Endothelial cell of umbilical vein (primary cell): ENCODE measurements at regions not wholly inside any gene's neighbourhood (a gene's known extent, or its start where the extent isn't known, plus 50 kb on each side); places are given as distances from the start of the nearest gene placed in this dataset.

Experiments used
- BruUV-seq: library from RNA; stranded (reverse); fragments of 400-500 nt; replicated peaks from 2 replicates; lab custom pipeline; 2021; lab: Mats Ljungman, UMichigan
- CTCF ChIA-PET: fragments of 300-600, 350-600 bp; sonication (Branson Sonifier 250); formaldehyde crosslinking; loops from one replicate; lab custom pipeline; 2021; ENCODE audit warnings: antibody characterized with exemption, inconsistent platforms; lab: Charles Lee
- POLR2A ChIA-PET: fragments of 300-600, 350-600 bp; sonication (Branson Sonifier 250); formaldehyde crosslinking; loops from one replicate; lab custom pipeline; 2021; ENCODE audit warnings: antibody characterized with exemption, inconsistent platforms; lab: Charles Lee
- DNase-seq: peaks from one replicate; pipeline ENCODE4 v3.0.0-alpha.2; 2011; ENCODE audit warnings: low read depth, low spot score
- FAIRE-seq: peaks from 2 replicates; lab custom pipeline; 2011; peaks lifted over from hg19 to GRCh38; lab: Jason Lieb, UNC
- H2AFZ ChIP-seq: 2 replicates; pipeline ENCODE4 v1.6.0; 2012; ENCODE audit warnings: low read depth, low read length, control low read depth, inconsistent platforms
- H3K27ac ChIP-seq: 2 replicates; pipeline ENCODE4 v1.5.1; 2011; ENCODE audit warnings: low read depth, mild to moderate bottlenecking, control low read depth, low read length, moderate library complexity; ENCODE audit not compliant: insufficient read depth
- H3K27me3 ChIP-seq, 2 experiments: 2 replicates each; pipeline versions ENCODE4 v1.6.0 to v1.6.1; 2011; ENCODE audit warnings: low read length in 2 of 2, mixed read lengths in 1 of 2; ENCODE audit not compliant: control insufficient read depth in 2 of 2, insufficient read depth in 2 of 2
- H3K36me3 ChIP-seq, 2 experiments: 2 replicates in 1 of 2; 3 replicates in 1 of 2; pipeline ENCODE4 v1.5.1; 2011; ENCODE audit warnings: low read length in 2 of 2, mild to moderate bottlenecking in 1 of 2, moderate library complexity in 1 of 2; ENCODE audit not compliant: control insufficient read depth in 2 of 2, insufficient read depth in 2 of 2; ENCODE audit errors: extremely low read depth in 1 of 2
- H3K4me1 ChIP-seq: 3 replicates; pipeline ENCODE4 v1.5.1; 2011; ENCODE audit warnings: mild to moderate bottlenecking, low read length; ENCODE audit not compliant: control insufficient read depth, insufficient read depth; ENCODE audit errors: extremely low read depth
- H3K4me2 ChIP-seq: 2 replicates; pipeline ENCODE4 v1.6.1; 2011; ENCODE audit warnings: low read length, control low read depth, mixed read lengths; ENCODE audit not compliant: insufficient read depth
- H3K4me3 ChIP-seq, 3 experiments: fragments of 200-600 bp in 1 of 3; sonication (generic), shearing (Covaris generic) in 1 of 3; replicated peaks in 1 of 3; 2 replicates each; pipeline ENCODE4 v1.5.1; 2011 to 2016; ENCODE audit warnings: control low read depth in 3 of 3, low read length in 3 of 3, mild to moderate bottlenecking in 2 of 3, inconsistent platforms in 1 of 3, low read depth in 1 of 3, moderate library complexity in 1 of 3; ENCODE audit not compliant: insufficient read depth in 1 of 3
- H3K79me2 ChIP-seq: 2 replicates; pipeline ENCODE4 v1.6.0; 2012; ENCODE audit warnings: low read length, inconsistent platforms; ENCODE audit not compliant: control insufficient read depth, insufficient read depth
- H3K9ac ChIP-seq: replicated peaks from 2 replicates; pipeline ENCODE3; 2011; ENCODE audit warnings: low read length, control low read depth; ENCODE audit not compliant: insufficient read depth; ENCODE audit errors: extremely low read depth
- H3K9me1 ChIP-seq: replicated peaks from 3 replicates; pipeline ENCODE4 v1.6.0; 2011; ENCODE audit warnings: mild to moderate bottlenecking, low read length; ENCODE audit not compliant: control insufficient read depth, insufficient read depth; ENCODE audit errors: extremely low read depth
- H3K9me3 ChIP-seq: replicated peaks from 2 replicates; pipeline ENCODE4 v1.5.1; 2012; ENCODE audit warnings: low read length, inconsistent platforms; ENCODE audit not compliant: control insufficient read depth, insufficient read depth
- H4K20me1 ChIP-seq: replicated peaks from 2 replicates; pipeline ENCODE3; 2011; ENCODE audit warnings: mild to moderate bottlenecking, low read length; ENCODE audit not compliant: control insufficient read depth, insufficient read depth; ENCODE audit errors: extremely low read depth
- CTCF ChIP-seq, 2 donors: IDR thresholded peaks; 1 replicate in 1 of 2; 2 replicates in 1 of 2; pipeline ENCODE4 v1.5.1; 2011; ENCODE audit warnings: low read length in 2 of 2, mild to moderate bottlenecking in 2 of 2, moderate library complexity in 2 of 2, control low read depth in 1 of 2, inconsistent platforms in 1 of 2, low read depth in 1 of 2; ENCODE audit not compliant: insufficient read depth in 1 of 2; ENCODE audit errors: extremely low read depth in 1 of 2
- EZH2 ChIP-seq: IDR thresholded peaks from 2 replicates; pipeline ENCODE4 v1.6.1; 2012; ENCODE audit warnings: borderline replicate concordance, low read depth, mild to moderate bottlenecking, moderate library complexity, low read length, inconsistent platforms; ENCODE audit not compliant: severe bottlenecking
- FOS ChIP-seq: IDR thresholded peaks from 2 replicates; pipeline ENCODE4 v1.6.1; 2011; ENCODE audit warnings: mild to moderate bottlenecking, low read length, moderate library complexity, borderline replicate concordance; ENCODE audit not compliant: insufficient read depth
- GATA2 ChIP-seq: IDR thresholded peaks from 2 replicates; pipeline ENCODE4 v1.7.0; 2011; ENCODE audit warnings: low read depth, mild to moderate bottlenecking, moderate library complexity, mixed read lengths, low read length; ENCODE audit not compliant: insufficient read length, insufficient read depth
- JUN ChIP-seq: IDR thresholded peaks from 2 replicates; pipeline ENCODE4 v1.6.1; 2011; ENCODE audit warnings: borderline replicate concordance, low read depth; ENCODE audit not compliant: insufficient read length, insufficient read depth
- MAX ChIP-seq: IDR thresholded peaks from 2 replicates; pipeline ENCODE4 v1.6.1; 2011; ENCODE audit not compliant: insufficient read depth, insufficient read length
- MYC ChIP-seq: IDR thresholded peaks from one replicate; pipeline ENCODE4 v1.6.1; 2011; ENCODE audit warnings: mild to moderate bottlenecking, low read depth, low read length
- POLR2A ChIP-seq: IDR thresholded peaks from 2 replicates; pipeline ENCODE4 v1.6.1; 2012; ENCODE audit warnings: low read depth, mild to moderate bottlenecking, control low read depth, low read length
- POLR2AphosphoS5 ChIP-seq: IDR thresholded peaks from 2 replicates; pipeline ENCODE4 v1.6.1; 2012; ENCODE audit warnings: low read depth, mild to moderate bottlenecking, control low read depth, low read length, moderate library complexity; ENCODE audit not compliant: insufficient read depth
- dilution Hi-C: fragments of 300-500 bp; cut with MboI; formaldehyde crosslinking; loops from one replicate; pipeline ENCODE4 v1.15.0; 2019; ENCODE audit warnings: low sequenced_read_pairs; ENCODE audit not compliant: extremely low pct_ligation_motif_present
- intact Hi-C: fragments of 100-400 bp; cut with micrococcal nuclease; formaldehyde crosslinking; loops from one replicate; pipeline ENCODE4 v1.10.0; 2022

GRCh38 chr5:57349214-57349613, 133.4 kb downstream of the ACTBL2 start:
- DNase-seq: no peak
- Histone ChIP-seq H3K27me3 (no peaks in the 10 kb centered on the region), H3K36me3 (no peaks in the 10 kb centered on the region), H3K79me2 (no peaks in the 10 kb centered on the region), H3K9ac (no peak overlapping the region), H4K20me1 (no peaks in the 10 kb centered on the region), H3K9me1 (no peaks in the 10 kb centered on the region), H2AFZ (no peak overlapping the region), H3K27ac (no peak overlapping the region), H3K4me2 (no peak overlapping the region), H3K9me3 (no peaks in the 10 kb centered on the region), H3K4me1 (no peaks in the 10 kb centered on the region), H3K4me3 (no peak overlapping the region)
- intact Hi-C loops (no loop called here), dilution Hi-C loops (no loop called here)
- ChIA-PET CTCF (interaction anchor here (1.8 to 2.9 kb wide), 3 partner anchors 9 to 430 kb away, joined by 4 to 7 read pairs (median 5); no protein-coding TSS in a partner anchor), POLR2A (no interaction called here)
- FAIRE-seq: no peak
- TF ChIP-seq JUN (no peak), POLR2AphosphoS5 (no peak), POLR2A (no peak), FOS (no peak), EZH2 (no peak), CTCF (IDR thresholded peaks at IDR 0.05; ENCODE audit: extremely low read depth in 1 of 2, insufficient read depth in 1 of 2, low read depth in 1 of 2, low read length in 2 of 2) (no peak), MAX (no peak), GATA2 (no peak), MYC (no peak)
- no TSS peak for BruUV-seq
